Epithelial cell of proximal tubule (primary cell): ENCODE measurements at regions not wholly inside any gene's neighbourhood (a gene's known extent, or its start where the extent isn't known, plus 50 kb on each side); places are given as distances from the start of the nearest gene placed in this dataset.

Experiments used
- DNase-seq: peaks from one replicate; pipeline ENCODE4 v3.0.0-alpha.2; 2011; ENCODE audit warnings: low read depth
- H3K4me3 ChIP-seq: 2 replicates; pipeline ENCODE4 v1.5.1; 2011; ENCODE audit warnings: low read depth, mild to moderate bottlenecking, low read length
- CTCF ChIP-seq: conservative IDR thresholded peaks from 2 replicates; pipeline ENCODE4 v1.5.1; 2012; ENCODE audit warnings: low read depth, mild to moderate bottlenecking, low read length

DNA sequence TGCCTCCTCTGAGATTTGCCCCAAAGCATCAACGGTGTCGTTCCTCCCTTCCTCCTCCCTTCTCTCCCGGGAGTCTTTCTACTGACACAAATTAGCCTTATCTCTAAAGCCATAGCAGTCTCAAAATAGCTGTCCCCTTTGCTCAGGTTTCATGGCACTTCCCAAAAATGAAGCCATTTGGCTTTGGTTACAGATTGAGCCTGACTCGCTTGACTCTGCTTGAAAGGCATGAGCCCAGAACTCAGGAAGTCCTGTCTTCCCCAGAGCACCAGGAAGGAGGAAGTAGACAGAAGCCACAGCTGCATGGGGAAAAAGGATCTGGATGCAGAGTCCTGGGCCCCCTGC lies 234.4 kb upstream of the RGPD4 start:
- no peak for TF ChIP-seq CTCF

DNA sequence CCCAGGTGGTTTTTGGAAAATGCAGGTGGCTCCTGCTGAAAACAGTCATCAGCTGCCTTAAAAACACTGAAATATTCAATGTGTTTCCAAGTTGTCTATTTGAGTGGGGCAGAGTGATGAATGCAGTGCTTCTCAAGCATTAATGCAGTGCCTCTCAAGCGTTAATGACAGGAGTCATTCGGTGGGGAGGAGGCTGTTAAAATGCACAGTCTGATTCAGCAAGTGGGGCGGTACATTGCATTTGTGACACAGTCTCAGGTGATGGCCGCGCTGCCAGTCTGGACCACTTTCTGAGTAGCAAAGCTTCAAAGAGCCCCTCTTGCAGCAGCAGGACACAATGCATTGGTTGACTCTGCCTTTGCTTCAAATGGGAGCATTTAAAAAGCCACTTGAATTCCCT lies 231.4 kb upstream of the RGPD4 start:
- TF ChIP-seq CTCF = no peak
- DNase-seq = no peak
- no peak overlapping the region for H3K4me3 ChIP-seq

More for the DNA sequence above, 234.4 kb upstream of the RGPD4 start:
- no peak overlapping the region for H3K4me3 ChIP-seq
- no peak for DNase-seq

DNA sequence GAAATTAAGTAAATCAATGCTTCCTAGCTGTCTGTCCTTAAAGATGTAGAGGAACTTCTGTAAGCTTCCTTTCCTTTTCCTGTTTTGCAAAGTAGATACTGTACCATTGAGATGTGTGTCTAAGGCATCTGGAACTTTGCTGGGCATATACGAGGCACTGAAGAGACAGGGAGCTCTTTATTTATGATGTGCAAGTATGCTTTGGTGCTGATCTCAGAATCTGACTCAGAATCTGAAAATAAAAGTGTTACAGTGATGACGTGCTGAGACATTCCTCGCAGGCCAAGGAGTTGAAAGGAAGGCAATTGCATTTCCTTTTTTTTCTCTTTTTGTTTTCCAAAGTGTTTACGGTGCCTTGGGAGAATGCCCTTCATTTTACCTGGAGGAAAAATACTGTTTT lies 230.9 kb upstream of the RGPD4 start:
- TF ChIP-seq CTCF = no peak
- no peak for DNase-seq
- H3K4me3 ChIP-seq = no peak overlapping the region

DNA sequence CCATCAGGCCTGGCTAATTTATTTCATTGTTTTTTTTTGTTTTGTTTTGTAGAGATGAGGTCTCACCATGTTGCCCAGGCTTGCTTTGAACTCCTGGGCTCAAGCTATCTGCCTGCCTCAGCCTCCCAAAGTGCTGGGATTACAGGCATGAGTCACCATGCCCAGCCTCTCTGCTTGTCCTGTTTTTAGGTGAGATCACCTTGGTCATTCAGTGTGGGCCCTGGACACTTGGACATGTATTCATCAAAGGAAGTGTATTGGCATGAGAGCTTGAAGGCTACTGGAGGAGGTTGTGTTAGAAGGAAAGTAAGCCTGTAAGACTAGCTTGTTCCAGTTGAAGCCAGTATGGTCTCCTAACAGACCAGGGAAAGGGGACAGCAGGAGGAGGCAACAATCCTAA lies 229.2 kb upstream of the RGPD4 start:
- TF ChIP-seq CTCF = no peak
- H3K4me3 ChIP-seq = no peak overlapping the region
- no peak for DNase-seq

DNA sequence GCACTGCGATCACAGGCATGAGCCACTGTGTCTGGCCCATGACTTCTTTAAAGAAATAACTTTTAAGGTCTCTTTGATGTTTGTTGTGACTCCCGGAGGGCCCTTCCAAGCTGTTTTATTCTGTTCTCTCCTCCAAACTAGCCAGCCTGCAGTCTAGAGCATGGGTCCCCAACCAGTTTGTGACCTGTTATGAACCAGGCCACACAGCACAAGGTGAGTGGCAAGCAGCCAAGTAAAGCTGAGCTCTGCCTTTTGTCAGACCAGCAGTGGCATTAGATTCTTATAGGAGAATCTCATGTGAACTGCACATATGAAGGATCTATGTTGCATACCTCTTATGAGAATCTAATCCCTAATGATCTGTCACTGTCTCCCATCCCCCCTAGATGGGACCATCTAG lies 223.9 kb upstream of the RGPD4 start:
- H3K4me3 ChIP-seq = no peak overlapping the region
- no peak for DNase-seq
- TF ChIP-seq CTCF = no peak

GRCh38 chr2:107607054-107607453 lies 219.6 kb upstream of the RGPD4 start:
- no peak overlapping the region for H3K4me3 ChIP-seq
- DNase-seq = no peak
- TF ChIP-seq CTCF = no peak

DNA sequence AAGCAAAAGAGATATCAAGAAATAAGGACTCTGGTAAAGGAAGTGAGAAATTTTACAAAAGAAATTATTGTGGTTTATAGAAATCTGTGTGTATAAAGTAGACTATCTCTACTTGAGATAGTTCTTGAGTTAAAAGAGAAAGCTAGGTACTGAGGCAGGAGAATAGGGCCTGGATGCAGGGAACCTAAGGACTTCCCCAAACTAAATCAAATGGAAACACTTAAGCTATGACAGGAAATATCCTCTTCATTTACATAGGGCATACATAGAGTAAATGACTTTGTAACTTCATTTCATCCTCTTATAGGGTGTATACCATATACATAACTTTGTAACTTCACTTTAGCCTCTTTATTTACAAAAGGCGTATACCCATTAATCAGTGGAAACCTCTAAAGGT lies 219.2 kb upstream of the RGPD4 start:
- DNase-seq = no peak
- no peak for TF ChIP-seq CTCF
- H3K4me3 ChIP-seq = no peak overlapping the region
